ENCODE measurements at regions not wholly inside any gene's neighbourhood (a gene's known extent, or its start where the extent isn't known, plus 50 kb on each side); places are given as distances from the start of the nearest gene placed in this dataset.

DNA sequence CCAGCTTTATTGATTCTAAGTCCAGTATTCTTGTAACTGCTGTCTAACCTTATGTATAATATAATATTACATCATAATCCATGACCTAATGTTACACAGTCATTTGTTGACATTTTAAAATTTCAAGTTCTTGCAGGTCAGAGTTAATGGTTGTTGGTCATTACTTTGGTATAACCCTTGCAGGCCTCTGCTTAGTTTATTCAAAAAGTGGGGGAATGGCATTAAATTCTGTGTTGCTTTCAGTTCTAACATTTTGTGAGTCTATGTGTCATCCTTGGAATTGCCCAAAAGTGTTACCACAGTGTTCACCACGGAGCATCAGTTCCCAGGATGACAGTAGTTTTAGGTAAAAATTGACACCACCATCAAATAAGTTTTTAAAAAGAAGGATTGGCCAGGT lies 174.8 kb upstream of the BCL6 start:
- no peak for TF ChIP-seq POLR2A (IDR thresholded peaks at IDR 0.05)
- TF ChIP-seq, protein P1, sequence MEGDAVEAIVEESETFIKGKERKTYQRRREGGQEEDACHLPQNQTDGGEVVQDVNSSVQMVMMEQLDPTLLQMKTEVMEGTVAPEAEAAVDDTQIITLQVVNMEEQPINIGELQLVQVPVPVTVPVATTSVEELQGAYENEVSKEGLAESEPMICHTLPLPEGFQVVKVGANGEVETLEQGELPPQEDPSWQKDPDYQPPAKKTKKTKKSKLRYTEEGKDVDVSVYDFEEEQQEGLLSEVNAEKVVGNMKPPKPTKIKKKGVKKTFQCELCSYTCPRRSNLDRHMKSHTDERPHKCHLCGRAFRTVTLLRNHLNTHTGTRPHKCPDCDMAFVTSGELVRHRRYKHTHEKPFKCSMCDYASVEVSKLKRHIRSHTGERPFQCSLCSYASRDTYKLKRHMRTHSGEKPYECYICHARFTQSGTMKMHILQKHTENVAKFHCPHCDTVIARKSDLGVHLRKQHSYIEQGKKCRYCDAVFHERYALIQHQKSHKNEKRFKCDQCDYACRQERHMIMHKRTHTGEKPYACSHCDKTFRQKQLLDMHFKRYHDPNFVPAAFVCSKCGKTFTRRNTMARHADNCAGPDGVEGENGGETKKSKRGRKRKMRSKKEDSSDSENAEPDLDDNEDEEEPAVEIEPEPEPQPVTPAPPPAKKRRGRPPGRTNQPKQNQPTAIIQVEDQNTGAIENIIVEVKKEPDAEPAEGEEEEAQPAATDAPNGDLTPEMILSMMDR (IDR thresholded peaks at IDR 0.05 in 8 of 11, conservative IDR thresholded peaks at IDR 0.05 in 3 of 11) = no peak

All from spleen (tissue), 7 donors.